GM12801 (cell line): ENCODE measurements at regions not wholly inside any gene's neighbourhood (a gene's known extent, or its start where the extent isn't known, plus 50 kb on each side); places are given as distances from the start of the nearest gene placed in this dataset.

ENCODE experiments used
- TF ChIP-seq, protein P1 (sequence below): IDR thresholded peaks from one replicate; pipeline ENCODE4 v1.5.1; 2011; ENCODE audit warnings: control low read depth; ENCODE audit not compliant: insufficient read length; ENCODE audit errors: extremely low read depth

DNA sequence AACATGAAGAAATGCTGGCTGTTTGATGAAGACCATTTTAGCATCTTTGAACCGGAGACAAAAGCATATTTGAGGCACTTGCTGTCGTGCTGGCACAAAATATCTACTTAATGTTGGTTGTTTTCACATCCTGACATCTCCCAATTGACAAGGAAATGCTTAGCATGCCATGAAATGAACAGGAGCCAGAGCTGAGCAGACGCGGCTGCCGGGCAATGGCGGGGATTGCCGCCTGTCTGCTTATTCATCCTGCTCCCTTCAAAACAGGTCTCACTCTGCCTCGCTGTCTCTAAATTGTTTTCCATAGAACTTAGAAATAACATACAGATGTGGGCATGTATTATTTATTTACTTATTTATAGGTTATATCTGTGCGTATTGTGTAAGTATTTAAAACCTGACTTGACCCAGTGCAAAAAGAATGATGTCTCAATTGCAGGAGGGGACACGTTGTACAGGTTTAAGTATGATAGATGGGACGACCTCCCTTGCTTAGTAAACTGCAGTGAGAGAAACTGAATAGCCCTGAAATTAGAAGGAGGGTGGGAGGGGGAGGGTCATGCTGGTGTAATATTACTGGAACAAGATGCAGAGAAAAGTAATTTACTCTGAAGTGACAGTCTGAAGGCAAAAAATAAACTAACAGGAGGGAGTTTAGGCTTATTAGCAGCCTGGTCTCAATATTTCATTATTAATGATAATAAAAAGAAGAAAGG, 590.4 kb upstream of the PLXNA2 start:
- TF ChIP-seq, protein P1, sequence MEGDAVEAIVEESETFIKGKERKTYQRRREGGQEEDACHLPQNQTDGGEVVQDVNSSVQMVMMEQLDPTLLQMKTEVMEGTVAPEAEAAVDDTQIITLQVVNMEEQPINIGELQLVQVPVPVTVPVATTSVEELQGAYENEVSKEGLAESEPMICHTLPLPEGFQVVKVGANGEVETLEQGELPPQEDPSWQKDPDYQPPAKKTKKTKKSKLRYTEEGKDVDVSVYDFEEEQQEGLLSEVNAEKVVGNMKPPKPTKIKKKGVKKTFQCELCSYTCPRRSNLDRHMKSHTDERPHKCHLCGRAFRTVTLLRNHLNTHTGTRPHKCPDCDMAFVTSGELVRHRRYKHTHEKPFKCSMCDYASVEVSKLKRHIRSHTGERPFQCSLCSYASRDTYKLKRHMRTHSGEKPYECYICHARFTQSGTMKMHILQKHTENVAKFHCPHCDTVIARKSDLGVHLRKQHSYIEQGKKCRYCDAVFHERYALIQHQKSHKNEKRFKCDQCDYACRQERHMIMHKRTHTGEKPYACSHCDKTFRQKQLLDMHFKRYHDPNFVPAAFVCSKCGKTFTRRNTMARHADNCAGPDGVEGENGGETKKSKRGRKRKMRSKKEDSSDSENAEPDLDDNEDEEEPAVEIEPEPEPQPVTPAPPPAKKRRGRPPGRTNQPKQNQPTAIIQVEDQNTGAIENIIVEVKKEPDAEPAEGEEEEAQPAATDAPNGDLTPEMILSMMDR: no peak

DNA sequence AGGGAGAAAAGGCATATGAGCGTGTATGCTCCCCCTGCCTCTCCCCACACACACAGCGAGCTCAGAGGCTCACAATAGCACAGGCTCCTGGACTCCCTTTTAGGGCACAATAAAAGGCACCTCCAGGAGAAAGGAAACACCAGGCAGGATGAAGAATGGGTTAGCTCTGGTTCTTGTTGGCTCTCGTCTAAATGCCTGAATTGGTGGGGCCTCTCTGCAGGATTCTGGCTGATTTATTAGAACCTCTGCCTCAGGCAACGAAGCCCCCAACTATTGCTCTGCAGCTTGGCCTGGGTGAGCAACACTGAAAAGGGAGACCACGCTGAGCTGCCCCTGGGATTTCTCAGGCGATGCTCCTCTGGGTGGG, 590.9 kb upstream of the PLXNA2 start:
- TF ChIP-seq, protein P1: no peak

DNA sequence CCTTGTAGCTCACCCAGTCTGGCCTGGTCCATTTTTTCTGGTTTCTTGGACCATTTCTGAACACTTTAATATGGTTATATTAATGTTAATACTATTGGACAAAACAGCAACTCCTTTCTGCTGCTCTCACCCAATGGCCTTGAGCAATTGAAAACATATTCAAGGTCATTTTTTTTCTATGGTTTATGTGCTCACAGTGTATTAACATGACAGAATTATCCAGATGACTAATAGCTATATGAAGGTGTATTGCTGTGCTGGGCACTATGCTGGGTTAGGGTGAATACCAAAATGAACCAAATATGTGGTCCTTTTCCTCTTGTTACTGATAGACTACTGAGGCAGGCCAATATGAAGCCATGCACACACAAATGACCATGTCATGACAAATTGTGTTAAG, 591.6 kb upstream of the PLXNA2 start:
- TF ChIP-seq, protein P1: no peak

DNA sequence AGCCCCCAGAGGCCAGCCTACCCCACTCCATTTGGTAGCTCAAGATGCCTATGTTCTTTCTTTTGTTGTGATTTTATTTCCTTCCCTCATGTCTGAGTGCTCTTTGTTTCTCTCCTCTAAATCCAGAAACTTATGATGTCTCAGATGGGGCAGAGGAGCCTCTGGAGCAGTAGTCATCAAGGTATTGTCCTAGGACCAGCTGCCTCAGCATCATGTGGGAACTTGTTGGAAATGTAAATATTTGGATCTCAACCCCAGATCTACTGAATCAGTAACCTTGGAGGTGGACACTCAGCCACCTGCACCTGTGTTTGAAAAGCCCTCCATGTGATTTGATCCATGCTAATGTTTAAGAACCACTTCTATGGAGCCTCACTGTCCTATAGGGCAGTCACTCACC, 593.1 kb upstream of the PLXNA2 start:
- TF ChIP-seq, protein P1: no peak

DNA sequence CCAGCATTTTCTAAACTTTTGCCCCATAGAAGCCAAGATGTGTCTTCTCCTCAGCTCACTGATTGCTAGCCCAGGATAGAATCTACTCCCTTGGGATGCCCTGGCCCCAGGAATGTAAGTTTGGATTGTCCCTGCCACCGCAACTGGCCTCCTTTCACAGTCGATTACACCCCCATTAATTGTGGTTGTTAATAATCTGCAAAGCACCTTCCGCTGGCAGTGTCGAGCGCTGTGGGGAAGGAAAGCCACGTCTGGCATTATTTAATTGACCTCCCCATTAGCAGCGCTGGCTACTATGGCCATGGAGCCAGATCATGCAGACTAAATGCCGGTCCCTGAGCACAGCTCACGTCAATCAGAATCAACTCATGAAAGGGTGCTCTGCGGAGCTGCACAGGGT, 597.3 kb upstream of the PLXNA2 start:
- TF ChIP-seq, protein P1: no peak

DNA sequence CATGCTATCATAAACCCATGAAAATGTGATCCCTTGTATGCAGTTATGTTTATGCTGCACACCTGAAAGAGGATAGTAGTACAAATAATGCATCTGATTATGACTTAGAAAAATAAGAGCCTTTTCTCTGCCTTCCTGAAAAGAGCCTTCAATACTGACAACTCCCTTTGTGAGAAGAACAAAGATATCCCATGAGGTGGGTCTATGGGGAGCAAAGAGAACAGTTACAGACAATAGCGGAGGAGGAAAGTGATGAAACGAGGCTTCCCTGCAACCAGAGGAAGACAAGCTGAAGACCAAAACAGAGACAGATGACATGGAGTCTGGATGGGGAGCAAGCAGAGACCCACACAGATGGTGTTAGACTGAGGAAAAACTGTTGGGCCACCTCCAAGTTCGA, 598.3 kb upstream of the PLXNA2 start:
- TF ChIP-seq, protein P1: no peak

DNA sequence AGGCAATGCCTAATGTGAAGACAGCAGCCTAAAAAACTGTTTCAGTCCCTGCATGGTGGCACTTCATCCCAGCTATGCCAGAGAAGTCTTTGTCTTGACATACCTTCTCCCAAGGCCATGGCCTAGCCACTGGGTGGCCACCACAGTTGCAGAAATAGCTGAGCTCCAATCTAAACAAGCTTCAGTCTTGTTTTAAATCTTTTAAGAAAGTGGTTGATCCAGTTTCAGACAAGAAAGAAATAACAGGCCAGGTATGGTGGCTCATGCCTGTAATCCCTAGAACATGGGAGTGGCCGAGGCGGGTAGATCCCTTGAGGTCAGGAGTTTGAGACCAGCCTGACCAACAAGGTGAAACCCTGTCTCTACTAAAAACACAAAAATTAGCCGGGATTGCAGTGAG, 600.0 kb upstream of the PLXNA2 start:
- TF ChIP-seq, protein P1: no peak
